Naive B cell (primary cell): ENCODE measurements at regions not wholly inside any gene's neighbourhood (a gene's known extent, or its start where the extent isn't known, plus 50 kb on each side); places are given as distances from the start of the nearest gene placed in this dataset.
"Not testable (repeated sequence)": the region's sequence is repeated elsewhere in the genome, so short reads cannot be mapped to it uniquely, and the experiment has no call there.

Experiments
- ATAC-seq, 2 donors: fragments of 150-1000 bp; cut with Tn5 transposase; 2 replicates each; pipeline ENCODE4 v1.10.0; 2021; ENCODE audit warnings: low read depth in 2 of 2, mild to moderate bottlenecking in 2 of 2, moderate library complexity in 2 of 2
- DNase-seq: peaks from one replicate; pipeline ENCODE4 v3.0.0; 2022
- H3K27ac Mint-ChIP-seq, 6 donors: one replicate each; pipeline ENCODE4 v1.8.0; 2020 to 2022; ENCODE audit warnings: mild to moderate bottlenecking in 6 of 6, mixed read lengths in 6 of 6, moderate library complexity in 5 of 6, inconsistent platforms in 2 of 6
- H3K27me3 Mint-ChIP-seq, 3 donors: one replicate each; pipeline ENCODE4 v1.8.0; 2021 to 2022; ENCODE audit warnings: mixed read lengths in 3 of 3, mild to moderate bottlenecking in 1 of 3
- H3K36me3 Mint-ChIP-seq, 2 donors: one replicate each; pipeline ENCODE4 v1.8.0; 2020 to 2022; ENCODE audit warnings: mixed read lengths in 2 of 2, inconsistent platforms in 1 of 2, mild to moderate bottlenecking in 1 of 2
- H3K4me1 Mint-ChIP-seq, 3 donors: one replicate each; pipeline ENCODE4 v1.8.0; 2020 to 2022; ENCODE audit warnings: mixed read lengths in 3 of 3, inconsistent platforms in 1 of 3, mild to moderate bottlenecking in 1 of 3, moderate library complexity in 1 of 3
- H3K4me3 Mint-ChIP-seq, 8 donors: one replicate each; pipeline ENCODE4 v1.8.0; 2020 to 2022; ENCODE audit warnings: mild to moderate bottlenecking in 8 of 8, mixed read lengths in 8 of 8, moderate library complexity in 8 of 8, inconsistent platforms in 2 of 8
- H3K9me3 Mint-ChIP-seq, 7 donors: one replicate each; pipeline ENCODE4 v1.8.0; 2020 to 2022; ENCODE audit warnings: mixed read lengths in 7 of 7, mild to moderate bottlenecking in 5 of 7, inconsistent platforms in 2 of 7, moderate library complexity in 1 of 7

- ATAC-seq (peak; percentile 64 to 80), DNase-seq (peak; percentile 4)
- Mint-ChIP-seq H3K36me3 (peaks cover 0 to 12% of the 10 kb centered on the region in 2 donors), H3K27ac (peak overlapping the region in 5 of 6 donors; percentile 6 to 39 (median 25)), H3K9me3 (peaks cover 9 to 24% (median 16%) of the 10 kb centered on the region in 7 donors), H3K4me1 (peaks cover 13 to 22% (median 14%) of the 10 kb centered on the region in 3 donors), H3K27me3 (no peaks in the 10 kb centered on the region), H3K4me3 (peak overlapping the region in 1 of 8 donors; percentile 4)
These were observed 105.2 kb downstream of the MRPL39 start for GRCh38 chr21:25501996-25502665.

GRCh38 chr21:25501462-25501861 lies 105.8 kb downstream of the MRPL39 start:
- no peak for ATAC-seq
- Mint-ChIP-seq H3K4me3 (no peak overlapping the region), H3K27ac (peak overlapping the region in 2 of 6 donors; percentile 6 to 12), H3K4me1 (peaks cover 13 to 22% (median 14%) of the 10 kb centered on the region in 3 donors), H3K9me3 (peaks cover 9 to 24% (median 16%) of the 10 kb centered on the region in 7 donors), H3K27me3 (no peaks in the 10 kb centered on the region), H3K36me3 (peaks cover 0 to 12% of the 10 kb centered on the region in 2 donors)
- DNase-seq = no peak

DNA sequence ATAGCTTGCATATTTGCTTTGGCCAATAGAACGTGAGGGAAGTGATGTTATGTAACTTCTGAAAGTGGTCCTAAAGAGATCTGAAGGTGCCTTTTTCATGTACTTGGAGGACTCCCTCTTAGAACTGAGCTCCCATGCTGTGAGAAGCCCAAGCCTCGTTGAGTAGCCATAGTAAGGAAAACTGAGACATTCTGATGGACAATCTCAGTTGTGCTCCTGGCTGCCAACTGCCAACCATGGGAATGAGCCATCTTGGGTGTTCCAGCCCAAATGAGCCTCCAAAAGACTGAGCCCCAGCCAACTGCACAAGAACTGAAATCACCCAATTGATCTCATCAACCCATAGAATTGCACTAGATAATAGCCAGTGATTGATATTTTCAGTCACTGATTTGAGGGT lies 106.7 kb downstream of the MRPL39 start:
- Mint-ChIP-seq H3K9me3 (peaks cover 9 to 24% (median 16%) of the 10 kb centered on the region in 7 donors), H3K36me3 (peaks cover 0 to 12% of the 10 kb centered on the region in 2 donors), H3K4me3 (no peak overlapping the region), H3K27ac (no peak overlapping the region), H3K27me3 (no peaks in the 10 kb centered on the region), H3K4me1 (peaks cover 10 to 17% (median 15%) of the 10 kb centered on the region in 3 donors)
- DNase-seq (no peak), ATAC-seq (no peak)

DNA sequence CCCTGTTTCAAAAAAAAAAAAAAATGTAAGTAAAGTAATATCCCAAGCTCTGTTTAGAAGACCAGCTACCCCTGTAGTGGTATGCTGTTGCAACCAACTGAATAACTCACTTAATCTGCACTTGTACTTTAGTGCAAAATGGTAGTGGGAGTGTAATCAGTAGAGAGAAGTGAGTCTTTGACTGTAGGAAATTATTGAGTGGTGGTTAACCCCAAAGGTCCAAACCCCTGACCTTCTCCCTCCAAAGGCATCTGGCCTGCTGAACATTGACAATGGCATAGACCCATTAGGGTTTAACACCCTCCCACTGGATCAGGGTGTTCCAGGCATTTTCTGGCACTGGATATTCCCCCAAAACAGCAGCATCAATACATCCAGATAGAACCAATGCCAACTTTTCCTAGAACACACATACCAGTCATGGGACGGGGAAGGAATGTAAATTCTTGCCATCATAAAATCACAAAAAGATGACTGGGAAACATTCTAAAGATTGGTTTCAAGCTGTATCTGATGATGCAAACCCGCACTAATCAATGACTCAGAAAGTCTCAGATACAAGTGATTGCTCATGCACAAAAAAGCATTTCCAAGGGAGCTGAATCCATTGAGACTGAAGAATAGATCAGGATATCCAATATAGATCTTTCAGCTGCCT lies 110.3 kb downstream of the MRPL39 start:
- DNase-seq (no peak), ATAC-seq (no peak)
- no peak overlapping the region for H3K4me3 Mint-ChIP-seq
- H3K36me3 Mint-ChIP-seq = peaks cover 0 to 2% of the 10 kb centered on the region in 2 donors
- H3K27ac Mint-ChIP-seq = no peak overlapping the region
- H3K4me1 Mint-ChIP-seq = peaks cover 4 to 14% (median 11%) of the 10 kb centered on the region in 3 donors
- H3K27me3 Mint-ChIP-seq = no peaks in the 10 kb centered on the region
- H3K9me3 Mint-ChIP-seq = peaks cover 1 to 20% (median 6%) of the 10 kb centered on the region in 7 donors

DNA sequence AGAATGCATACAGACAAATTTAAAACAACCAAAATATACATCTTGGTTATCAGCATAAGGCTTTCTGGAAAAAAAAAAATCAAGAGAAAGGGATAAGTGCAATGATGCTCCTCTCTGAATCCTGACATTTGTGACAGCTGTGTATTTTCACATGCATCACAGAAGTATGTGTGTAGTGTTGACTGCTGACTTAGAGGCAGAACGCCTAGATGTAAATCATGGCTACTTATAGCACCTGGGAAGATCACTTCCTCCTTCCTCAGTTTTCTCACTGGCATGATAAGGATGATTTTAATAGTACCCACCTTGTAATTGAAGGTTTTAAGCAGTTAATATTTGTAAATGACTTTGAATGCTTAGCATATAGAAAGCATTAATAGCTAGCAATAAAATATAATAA lies 112.5 kb downstream of the MRPL39 start:
- Mint-ChIP-seq H3K4me3 (no peak overlapping the region), H3K36me3 (no peaks in the 10 kb centered on the region), H3K4me1 (peaks cover 2 to 10% (median 6%) of the 10 kb centered on the region in 3 donors), H3K27me3 (no peaks in the 10 kb centered on the region), H3K27ac (no peak overlapping the region), H3K9me3 (peaks cover 0 to 6% (median 4%) of the 10 kb centered on the region in 7 donors)
- DNase-seq = no peak
- no peak for ATAC-seq

DNA sequence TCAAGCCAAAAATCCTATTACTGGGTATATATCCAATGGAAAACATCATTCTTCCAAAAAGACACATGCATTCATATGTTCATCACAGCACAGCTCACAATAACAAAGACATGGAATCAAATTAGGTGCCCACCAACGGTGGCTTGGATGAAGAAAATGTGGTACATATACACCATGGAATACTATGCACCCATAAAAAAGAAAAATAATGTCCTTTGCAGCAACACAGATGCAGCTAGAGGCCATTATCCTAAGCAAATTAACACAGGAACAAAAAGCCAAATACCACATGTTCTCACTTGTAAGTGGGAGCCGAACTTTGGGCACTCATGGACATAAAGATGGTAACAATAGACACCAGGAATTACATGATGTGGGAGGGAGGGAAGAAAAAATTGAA lies 113.6 kb downstream of the MRPL39 start:
- Mint-ChIP-seq H3K27me3 (no peaks in the 10 kb centered on the region), H3K27ac (no peak overlapping the region), H3K4me1 (peaks cover 2 to 10% (median 6%) of the 10 kb centered on the region in 3 donors), H3K4me3 (no peak overlapping the region), H3K9me3 (peaks cover 0 to 5% (median 2%) of the 10 kb centered on the region in 7 donors), H3K36me3 (no peaks in the 10 kb centered on the region)
- ATAC-seq (no peak), DNase-seq (no peak)

- H3K27me3 Mint-ChIP-seq = no peaks in the 10 kb centered on the region
- DNase-seq (no peak), ATAC-seq (no peak)
- H3K4me3 Mint-ChIP-seq = no peak overlapping the region
- H3K4me1 Mint-ChIP-seq = peaks cover 6 to 13% (median 9%) of the 10 kb centered on the region in 3 donors
- H3K9me3 Mint-ChIP-seq = peaks cover 0 to 3% (median 0%) of the 10 kb centered on the region in 7 donors
- H3K36me3 Mint-ChIP-seq = no peaks in the 10 kb centered on the region
- no peak overlapping the region for H3K27ac Mint-ChIP-seq
These were observed 116.0 kb downstream of the MRPL39 start for GRCh38 chr21:25491267-25491666.

DNA sequence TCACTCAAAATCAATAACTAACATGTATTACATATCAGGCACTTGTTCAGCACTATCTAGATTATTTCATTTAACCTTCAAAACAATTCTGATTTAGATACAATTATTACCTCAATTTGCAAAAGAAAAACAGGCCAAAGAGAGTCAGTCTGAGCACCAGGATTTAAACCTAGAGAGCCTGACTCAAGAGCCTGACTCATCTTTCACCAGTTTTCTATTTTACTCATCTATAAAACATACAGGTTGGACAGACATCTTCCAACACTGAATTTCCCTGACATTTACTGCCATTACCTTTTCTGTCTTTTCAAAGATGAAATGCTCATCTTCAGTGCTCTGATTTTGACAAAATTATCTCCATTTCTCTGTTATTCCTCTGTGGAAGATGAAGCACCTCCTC lies 116.5 kb downstream of the MRPL39 start:
- no peak overlapping the region for H3K27ac Mint-ChIP-seq

DNA sequence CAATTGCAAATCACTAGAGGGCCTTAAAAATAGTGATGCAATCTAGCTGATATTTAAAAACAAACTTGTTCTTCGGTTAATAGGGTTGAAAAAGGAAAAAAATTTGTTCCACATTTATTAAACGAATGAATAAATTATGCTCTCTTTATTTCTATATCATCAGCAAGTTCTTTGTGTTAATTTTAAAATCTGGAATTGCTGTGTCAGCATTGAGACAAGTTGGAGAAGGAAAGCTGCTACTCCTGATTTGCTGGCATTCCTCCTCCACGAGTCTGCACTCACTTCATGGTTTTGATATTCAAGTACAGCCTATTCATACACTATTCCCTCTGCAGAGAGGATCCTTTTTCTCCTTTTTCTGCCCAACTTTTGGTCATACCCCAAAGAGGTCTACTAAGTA lies 117.6 kb downstream of the MRPL39 start:
- H3K27ac Mint-ChIP-seq = no peak overlapping the region
- H3K4me1 Mint-ChIP-seq = peaks cover 9 to 15% (median 9%) of the 10 kb centered on the region in 3 donors
- ATAC-seq (no peak), DNase-seq (no peak)
- no peak overlapping the region for H3K4me3 Mint-ChIP-seq
- peaks cover 0 to 3% (median 0%) of the 10 kb centered on the region in 7 donors for H3K9me3 Mint-ChIP-seq
- H3K36me3 Mint-ChIP-seq = no peaks in the 10 kb centered on the region
- no peaks in the 10 kb centered on the region for H3K27me3 Mint-ChIP-seq

More for the DNA sequence above, 116.5 kb downstream of the MRPL39 start:
- Mint-ChIP-seq H3K4me3 (no peak overlapping the region), H3K36me3 (no peaks in the 10 kb centered on the region), H3K27me3 (no peaks in the 10 kb centered on the region), H3K9me3 (peaks cover 0 to 3% (median 0%) of the 10 kb centered on the region in 7 donors), H3K4me1 (peaks cover 9 to 13% (median 9%) of the 10 kb centered on the region in 3 donors)
- ATAC-seq = no peak
- no peak for DNase-seq

DNA sequence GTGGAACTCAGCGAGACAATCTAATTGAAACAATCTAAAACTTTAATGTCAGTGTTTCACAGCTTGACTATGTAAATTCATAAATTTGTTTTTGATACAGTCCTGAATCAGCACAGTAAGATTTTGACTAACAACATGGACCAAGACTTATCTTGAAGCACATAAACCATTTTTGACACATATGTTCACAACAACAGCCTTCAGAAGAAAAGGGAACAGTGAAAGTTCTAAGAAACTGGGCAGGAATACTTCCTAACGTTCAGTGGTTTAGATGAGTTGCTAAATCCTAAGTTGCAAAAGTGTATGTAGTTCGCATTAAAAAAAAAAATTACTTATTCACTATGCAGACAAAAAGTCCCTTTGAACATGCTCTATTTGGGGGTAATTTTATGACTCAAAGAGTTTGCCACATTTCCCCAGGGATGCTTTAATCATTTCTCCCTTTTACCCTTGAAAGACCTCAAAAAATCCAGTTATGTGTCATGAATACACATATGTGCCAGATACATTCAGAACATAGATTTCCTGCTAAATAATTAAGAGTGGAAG lies 120.2 kb downstream of the MRPL39 start:
- H3K36me3 Mint-ChIP-seq = peaks cover 0 to 15% of the 10 kb centered on the region in 2 donors
- H3K4me1 Mint-ChIP-seq = peaks cover 9 to 10% (median 9%) of the 10 kb centered on the region in 3 donors
- peaks cover 0 to 6% (median 0%) of the 10 kb centered on the region in 3 donors for H3K27me3 Mint-ChIP-seq
- DNase-seq (no peak), ATAC-seq (peak in 1 of 2 donors; percentile 47)
- peaks cover 0 to 17% (median 12%) of the 10 kb centered on the region in 7 donors for H3K9me3 Mint-ChIP-seq
- H3K4me3 Mint-ChIP-seq = peak overlapping the region in 1 of 8 donors; percentile 11
- peak overlapping the region in 2 of 6 donors; percentile 32 to 35 for H3K27ac Mint-ChIP-seq

- H3K4me1 Mint-ChIP-seq = peaks cover 4 to 10% (median 9%) of the 10 kb centered on the region in 3 donors
- peaks cover 0 to 6% (median 0%) of the 10 kb centered on the region in 3 donors for H3K27me3 Mint-ChIP-seq
- H3K27ac Mint-ChIP-seq = no peak overlapping the region
These were observed 121.4 kb downstream of the MRPL39 start for GRCh38 chr21:25485914-25486313.

GRCh38 chr21:25467896-25468295 lies 139.4 kb downstream of the MRPL39 start:
- Mint-ChIP-seq H3K9me3 (peaks cover 0 to 8% (median 4%) of the 10 kb centered on the region in 7 donors), H3K27me3 (no peaks in the 10 kb centered on the region), H3K27ac (no peak overlapping the region), H3K4me1 (peaks cover 0 to under 1% (median 0%) of the 10 kb centered on the region in 3 donors), H3K36me3 (peaks cover 3 to 5% of the 10 kb centered on the region in 2 donors), H3K4me3 (no peak overlapping the region)
- DNase-seq (no peak), ATAC-seq (no peak)

More at GRCh38 chr21:25485914-25486313, 121.4 kb downstream of the MRPL39 start:
- H3K36me3 Mint-ChIP-seq = peaks cover 12 to 26% of the 10 kb centered on the region in 2 donors
- H3K9me3 Mint-ChIP-seq = peaks cover 9 to 30% (median 24%) of the 10 kb centered on the region in 7 donors
- ATAC-seq (no peak), DNase-seq (no peak)
- no peak overlapping the region for H3K4me3 Mint-ChIP-seq

GRCh38 chr21:25467071-25467470 lies 140.2 kb downstream of the MRPL39 start:
- not testable (repeated sequence) for H3K9me3 Mint-ChIP-seq, DNase-seq, H3K4me1 Mint-ChIP-seq, H3K36me3 Mint-ChIP-seq, H3K27me3 Mint-ChIP-seq, ATAC-seq, H3K4me3 Mint-ChIP-seq
- H3K27ac Mint-ChIP-seq = peak overlapping the region in 1 of 6 donors; percentile 83
